GM12875 (cell line): ENCODE measurements at regions not wholly inside any gene's neighbourhood (a gene's known extent, or its start where the extent isn't known, plus 50 kb on each side); places are given as distances from the start of the nearest gene placed in this dataset.

Experiments used
- H3K4me3 ChIP-seq: one replicate; pipeline ENCODE4 v1.5.1; 2011; ENCODE audit warnings: low read depth, low read length, control low read depth
- TF ChIP-seq, protein P1 (sequence below): IDR thresholded peaks from 2 replicates; pipeline ENCODE4 v1.5.1; 2011; ENCODE audit warnings: low read depth, mild to moderate bottlenecking, control low read depth, inconsistent platforms, low read length, moderate library complexity, borderline replicate concordance; ENCODE audit not compliant: insufficient read depth

DNA sequence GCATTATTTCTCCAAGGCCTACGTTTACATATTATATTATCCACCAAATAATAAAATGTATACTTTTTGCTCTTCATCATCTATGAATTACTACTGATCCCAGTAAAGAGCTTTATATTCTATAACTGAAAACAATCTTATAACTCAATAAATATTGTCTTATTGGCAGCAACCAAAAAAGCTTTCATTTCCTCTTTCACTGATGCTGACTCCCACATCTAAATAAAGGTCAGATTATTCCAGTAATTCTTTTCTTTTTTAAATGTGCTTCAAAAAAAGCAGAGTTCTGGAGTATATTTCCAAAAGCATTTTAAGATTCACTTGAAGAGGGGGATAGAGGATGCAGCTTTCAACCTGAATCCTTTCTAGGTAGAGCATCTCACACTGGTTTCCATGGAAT, 75.3 kb upstream of the NR4A3 start:
- no peak overlapping the region for H3K4me3 ChIP-seq
- TF ChIP-seq, protein P1, sequence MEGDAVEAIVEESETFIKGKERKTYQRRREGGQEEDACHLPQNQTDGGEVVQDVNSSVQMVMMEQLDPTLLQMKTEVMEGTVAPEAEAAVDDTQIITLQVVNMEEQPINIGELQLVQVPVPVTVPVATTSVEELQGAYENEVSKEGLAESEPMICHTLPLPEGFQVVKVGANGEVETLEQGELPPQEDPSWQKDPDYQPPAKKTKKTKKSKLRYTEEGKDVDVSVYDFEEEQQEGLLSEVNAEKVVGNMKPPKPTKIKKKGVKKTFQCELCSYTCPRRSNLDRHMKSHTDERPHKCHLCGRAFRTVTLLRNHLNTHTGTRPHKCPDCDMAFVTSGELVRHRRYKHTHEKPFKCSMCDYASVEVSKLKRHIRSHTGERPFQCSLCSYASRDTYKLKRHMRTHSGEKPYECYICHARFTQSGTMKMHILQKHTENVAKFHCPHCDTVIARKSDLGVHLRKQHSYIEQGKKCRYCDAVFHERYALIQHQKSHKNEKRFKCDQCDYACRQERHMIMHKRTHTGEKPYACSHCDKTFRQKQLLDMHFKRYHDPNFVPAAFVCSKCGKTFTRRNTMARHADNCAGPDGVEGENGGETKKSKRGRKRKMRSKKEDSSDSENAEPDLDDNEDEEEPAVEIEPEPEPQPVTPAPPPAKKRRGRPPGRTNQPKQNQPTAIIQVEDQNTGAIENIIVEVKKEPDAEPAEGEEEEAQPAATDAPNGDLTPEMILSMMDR = no peak

DNA sequence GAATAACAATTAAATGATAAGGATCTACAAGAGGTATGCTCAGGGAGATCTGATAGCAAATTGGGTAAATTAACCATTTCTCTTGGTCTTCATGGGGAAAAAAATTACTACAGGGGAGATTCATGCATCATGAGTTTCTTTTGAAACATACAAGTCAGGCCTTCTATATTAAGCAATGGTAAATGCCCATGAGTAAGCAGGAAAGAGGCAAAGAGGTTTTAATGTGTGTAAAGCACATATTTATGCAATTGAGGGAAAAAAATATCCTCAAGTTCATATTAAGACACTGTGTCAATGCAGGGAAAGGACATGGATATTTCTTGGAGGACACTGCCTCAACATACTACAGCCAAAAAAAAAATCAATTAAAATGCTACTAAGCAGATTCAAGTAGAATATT, 73.4 kb upstream of the NR4A3 start:
- TF ChIP-seq, protein P1 = no peak
- H3K4me3 ChIP-seq = no peak overlapping the region

DNA sequence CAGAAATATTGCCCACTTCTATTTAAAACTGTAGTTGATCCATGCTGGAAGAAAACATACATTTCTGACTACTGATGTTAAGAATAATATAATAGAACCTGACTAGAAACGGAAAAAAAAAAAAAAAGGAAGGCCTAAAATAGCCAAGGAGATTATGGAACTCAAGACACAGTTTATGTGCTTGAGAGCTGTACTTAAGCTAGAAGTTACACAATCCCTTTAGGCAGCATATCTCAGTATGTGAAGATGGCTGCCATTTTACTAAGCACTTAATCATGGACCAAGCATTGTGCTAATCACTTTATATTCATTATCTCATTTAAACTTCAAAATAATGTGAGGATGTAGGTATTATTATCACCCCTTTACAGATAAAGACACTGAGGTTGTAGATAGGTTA, 73.0 kb upstream of the NR4A3 start:
- TF ChIP-seq, protein P1 = no peak
- no peak overlapping the region for H3K4me3 ChIP-seq

DNA sequence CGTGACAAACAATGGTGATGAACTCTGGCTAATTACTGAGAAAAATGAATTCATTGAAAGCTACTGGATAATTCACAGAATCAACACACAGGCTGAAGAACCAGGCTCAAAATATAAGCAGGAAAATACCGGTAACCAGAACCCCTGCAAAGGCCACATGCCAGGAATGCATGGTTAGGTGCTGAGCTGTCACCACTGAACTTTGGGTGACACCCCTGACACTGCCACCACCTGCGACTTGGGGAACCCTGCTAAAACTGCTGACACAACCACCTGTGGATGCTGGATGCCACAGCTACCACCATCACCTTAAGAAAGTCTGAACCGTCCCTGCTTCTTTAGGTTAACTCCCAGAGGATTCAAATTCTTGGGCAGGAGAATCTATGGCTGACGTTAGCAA, 72.0 kb upstream of the NR4A3 start:
- TF ChIP-seq, protein P1 = no peak

DNA sequence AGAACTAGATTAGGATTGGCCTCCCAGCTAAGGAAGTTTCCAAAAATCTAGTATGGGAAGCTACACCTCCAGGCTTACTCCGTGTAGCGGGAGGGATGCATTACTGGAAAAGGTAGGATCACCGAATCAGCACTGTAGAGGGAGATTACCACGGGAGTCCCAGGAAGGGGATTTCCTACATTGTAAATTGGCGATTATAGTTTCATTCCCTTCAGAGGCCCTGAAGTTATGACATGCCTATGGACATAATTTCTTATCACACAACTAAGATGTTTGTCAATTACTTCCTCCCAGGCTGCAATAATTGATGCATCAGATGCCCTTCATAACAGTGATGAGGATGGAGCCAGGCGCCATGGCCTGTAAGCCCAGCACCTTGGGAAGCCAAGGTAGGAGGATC, 71.2 kb upstream of the NR4A3 start:
- TF ChIP-seq, protein P1 = no peak
- no peak overlapping the region for H3K4me3 ChIP-seq

More for the DNA sequence above, 72.0 kb upstream of the NR4A3 start:
- no peak overlapping the region for H3K4me3 ChIP-seq

DNA sequence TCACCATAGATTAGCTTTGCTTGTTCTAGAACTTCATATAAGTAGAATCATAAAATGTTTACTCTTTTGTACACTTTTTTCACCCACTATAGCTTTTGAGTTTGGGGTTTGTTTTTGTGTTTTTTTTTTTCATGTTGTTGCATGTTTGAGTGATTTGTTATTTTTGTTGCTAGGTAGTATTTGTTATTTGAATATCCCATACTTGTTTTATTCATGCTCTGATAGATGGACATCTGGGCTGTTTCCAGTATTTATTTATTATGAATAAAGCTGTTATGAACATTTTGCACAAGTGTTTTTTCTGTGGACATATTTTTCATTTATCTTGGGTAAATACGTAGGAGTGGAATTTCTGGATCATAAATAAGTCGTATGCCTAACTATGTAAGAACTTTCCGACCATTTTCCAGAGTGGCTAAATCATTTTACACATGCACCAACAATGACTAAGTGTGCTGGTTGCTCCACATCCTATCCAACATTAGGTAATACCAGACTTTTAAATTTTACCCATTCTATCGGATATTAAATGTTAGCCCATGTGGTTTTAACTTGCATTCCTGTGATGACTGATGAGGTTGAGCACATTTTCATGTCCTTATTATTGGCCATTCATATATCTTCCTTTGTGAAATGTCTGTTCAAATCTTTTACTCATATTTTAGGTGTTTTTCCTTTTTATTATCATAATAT, 69.1 kb upstream of the NR4A3 start:
- TF ChIP-seq, protein P1 = no peak
- no peak overlapping the region for H3K4me3 ChIP-seq

DNA sequence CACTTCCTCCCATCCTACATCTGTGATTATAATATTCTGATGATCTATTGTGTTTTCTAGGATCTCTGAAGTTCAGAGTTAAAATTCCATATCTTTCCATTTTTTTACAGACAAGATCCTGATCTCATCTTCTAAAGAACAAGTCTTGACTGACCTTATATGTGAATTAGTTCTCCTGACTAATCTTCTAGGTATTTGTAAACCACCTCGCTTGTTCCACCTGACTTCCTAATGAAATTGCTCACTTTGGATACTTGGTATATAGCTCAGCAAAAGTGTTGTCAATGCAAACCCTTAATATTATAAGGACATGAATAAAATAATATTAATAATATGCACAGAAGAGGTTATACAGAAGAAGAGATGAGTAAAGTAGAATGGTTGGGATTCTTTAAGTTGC, 68.2 kb upstream of the NR4A3 start:
- TF ChIP-seq, protein P1 = no peak
- no peak overlapping the region for H3K4me3 ChIP-seq
